Left cardiac atrium (tissue), 4 donors: ENCODE measurements at regions not wholly inside any gene's neighbourhood (a gene's known extent, or its start where the extent isn't known, plus 50 kb on each side); places are given as distances from the start of the nearest gene placed in this dataset.
"Not testable (repeated sequence)": the region's sequence is repeated elsewhere in the genome, so short reads cannot be mapped to it uniquely, and the experiment has no call there.

Experiments
- ATAC-seq, 2 donors: fragments of 200-7000 bp; cut with Tn5 transposase; one replicate each; pipeline ENCODE4 v1.9.1; 2020; ENCODE audit warnings: mild to moderate bottlenecking in 2 of 2, moderate library complexity in 2 of 2
- DNase-seq: peaks from one replicate; pipeline ENCODE4 v3.0.0-alpha.2; 2020
- intact Hi-C, 2 donors: fragments of 100-400 bp; cut with DNase I; formaldehyde crosslinking; loops; one replicate each; pipeline versions ENCODE4 v1.14.1 to v1.15.1; 2022 to 2023
- donor health status: DM: no; HTN: yes; CAD: no.
- donor health status: DM: no; HTN: yes; CAD: no; lungs with severe emphysema.
- donor health status: DM: yes; HTN: yes; CAD: no.
- donor health status: Dilated cardiomyopathy.

DNA sequence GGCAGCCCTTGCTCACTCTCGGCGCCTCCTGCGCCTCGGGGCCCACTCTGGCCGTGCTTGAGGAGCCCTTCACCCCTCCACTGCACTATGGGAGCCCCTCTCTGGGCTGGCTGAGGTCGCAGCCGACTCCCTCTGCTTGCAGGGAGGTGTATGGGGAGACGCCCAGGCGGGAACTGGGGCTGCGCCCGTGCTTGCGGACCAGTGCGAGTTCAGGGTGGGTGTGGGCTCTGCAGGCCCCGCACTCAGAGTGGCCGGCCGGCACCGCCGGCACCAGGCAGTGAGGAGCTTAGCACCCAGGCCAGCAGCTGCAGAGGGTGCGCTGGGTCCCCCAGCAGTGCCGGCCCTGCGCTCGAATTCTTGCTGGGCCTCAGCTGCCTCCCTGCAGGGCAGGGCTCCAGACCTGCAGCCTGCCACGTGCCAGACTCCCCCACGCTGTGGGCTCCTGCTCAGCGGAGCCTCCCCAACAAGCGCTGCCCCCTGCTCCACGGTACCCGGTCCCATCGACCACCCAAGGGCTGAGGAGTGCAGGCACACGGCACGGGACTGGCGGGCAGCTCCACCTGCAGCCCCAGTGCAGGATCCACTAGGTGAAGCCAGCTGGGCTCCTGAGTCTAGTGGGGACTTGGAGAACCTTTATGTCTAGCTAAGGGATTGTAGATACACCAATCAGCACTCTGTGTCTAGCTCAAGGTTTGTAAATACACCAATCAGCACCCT, 54.0 kb upstream of the WWC2 start:
- intact Hi-C loops, DNase-seq, ATAC-seq: not testable (repeated sequence)

DNA sequence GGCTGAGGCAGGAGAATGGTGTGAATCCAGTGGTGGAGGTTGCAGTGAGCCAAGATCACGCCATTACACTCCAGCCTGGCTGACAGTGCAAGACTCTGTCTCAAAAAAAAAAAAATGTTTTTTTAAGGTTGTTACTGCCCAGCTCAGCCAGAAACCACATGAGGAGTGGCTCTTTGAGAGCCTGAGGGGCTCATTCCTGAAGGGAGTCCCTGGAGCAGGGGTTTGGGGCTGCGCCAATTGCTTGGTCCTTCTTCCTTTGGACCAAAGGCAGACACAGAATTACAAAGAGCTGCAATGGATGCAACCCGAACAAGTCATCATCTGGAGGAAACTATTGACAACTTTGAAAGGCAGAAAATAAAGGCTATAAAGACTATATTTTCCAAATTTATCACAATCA, 60.6 kb upstream of the WWC2 start:
- intact Hi-C loops, result no loop called here
- ATAC-seq (no peak), DNase-seq (no peak)

DNA sequence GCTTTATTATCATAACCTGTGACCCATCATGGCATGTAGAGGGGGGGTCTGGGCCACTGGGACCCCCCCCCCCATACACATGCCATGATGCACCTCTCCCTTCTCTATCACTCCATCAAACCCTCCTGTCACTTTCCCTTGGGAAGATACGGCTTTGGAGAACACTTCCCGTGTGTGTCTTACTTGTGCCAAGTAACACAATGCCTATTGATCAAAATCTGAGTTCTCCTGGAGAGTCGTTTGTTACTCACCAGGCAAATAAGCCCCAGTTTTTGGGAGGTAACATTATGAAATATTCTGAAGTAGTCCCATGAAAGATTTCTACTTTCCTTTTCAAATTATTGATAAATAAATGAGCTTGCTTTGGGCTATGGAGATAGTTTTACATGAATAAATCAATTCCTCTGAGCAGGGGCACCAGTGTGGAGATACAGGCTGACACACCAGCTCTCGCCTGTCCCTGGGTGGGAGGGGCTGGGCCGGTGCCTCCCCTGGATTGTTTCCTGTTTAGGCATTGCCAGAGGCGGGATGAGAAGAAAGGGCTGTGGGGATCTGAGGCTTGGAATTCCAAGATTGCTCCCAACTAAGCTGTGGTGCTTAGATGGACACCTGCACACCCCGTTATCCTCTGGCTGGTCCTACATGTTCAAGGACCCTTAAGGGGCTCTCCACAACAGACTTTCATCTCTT, 63.2 kb upstream of the WWC2 start:
- intact Hi-C loops, result no loop called here
- ATAC-seq (no peak), DNase-seq (no peak)

DNA sequence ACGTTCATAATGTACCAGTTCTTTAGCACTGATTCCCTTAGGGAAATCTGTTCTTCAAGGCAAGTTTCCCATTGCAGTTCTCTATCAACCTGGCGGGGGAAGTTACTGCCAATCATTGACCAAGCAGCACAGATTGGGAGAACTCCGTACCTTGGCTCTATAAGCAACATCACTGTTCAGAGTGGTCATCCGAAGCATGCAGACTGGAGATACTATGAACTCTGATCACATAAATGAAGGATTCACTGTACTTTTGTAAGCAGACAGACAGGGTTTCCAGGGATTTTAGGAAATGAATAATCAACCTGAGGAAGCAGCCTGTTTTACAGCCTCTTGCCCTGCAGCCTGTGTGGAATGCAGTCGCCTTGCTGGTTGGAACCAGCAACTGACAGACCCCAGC, 63.8 kb upstream of the WWC2 start:
- DNase-seq, result no peak
- ATAC-seq, result no peak
- intact Hi-C loops, result no loop called here

DNA sequence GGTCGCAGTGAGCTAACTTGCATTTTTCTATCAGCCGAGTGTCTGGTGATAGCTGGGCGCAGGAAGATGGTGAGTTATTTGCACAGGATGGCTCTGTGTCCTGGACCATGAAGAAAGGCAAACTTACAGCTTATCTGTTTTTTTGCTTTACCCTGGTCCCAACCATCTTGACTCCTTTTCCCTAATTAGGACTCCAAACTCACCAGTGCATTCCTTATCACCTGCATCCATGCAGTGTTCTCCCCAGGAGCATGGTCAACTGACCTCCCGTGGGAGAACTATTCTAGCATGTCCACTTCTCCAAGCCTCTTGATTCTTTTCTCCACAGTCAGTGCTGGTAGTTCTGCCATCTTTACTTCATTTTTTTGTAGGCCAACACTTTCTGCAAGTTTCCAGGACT, 68.2 kb upstream of the WWC2 start:
- DNase-seq (no peak), ATAC-seq (no peak)
- intact Hi-C loops, result no loop called here

DNA sequence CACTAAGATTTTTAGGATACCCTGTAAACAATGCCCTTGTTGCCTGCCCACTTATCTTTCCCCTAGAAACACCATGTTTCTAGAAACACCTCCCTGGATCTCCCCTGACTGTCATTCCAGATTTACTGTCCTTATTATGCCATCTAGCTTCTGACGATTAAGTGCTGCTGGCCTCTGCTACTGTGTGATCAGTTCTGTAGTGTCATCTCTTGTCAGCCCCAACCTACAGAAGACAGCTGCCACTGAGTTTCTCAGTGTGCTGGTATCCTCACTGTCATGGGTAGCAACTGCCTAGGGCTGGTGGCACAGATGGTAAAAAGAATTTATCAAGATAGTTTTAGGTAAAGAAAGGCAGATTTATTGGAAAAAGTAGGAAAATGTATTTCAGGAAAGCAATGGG, 68.7 kb upstream of the WWC2 start:
- ATAC-seq, result no peak
- intact Hi-C loops, result no loop called here
- DNase-seq, result no peak

DNA sequence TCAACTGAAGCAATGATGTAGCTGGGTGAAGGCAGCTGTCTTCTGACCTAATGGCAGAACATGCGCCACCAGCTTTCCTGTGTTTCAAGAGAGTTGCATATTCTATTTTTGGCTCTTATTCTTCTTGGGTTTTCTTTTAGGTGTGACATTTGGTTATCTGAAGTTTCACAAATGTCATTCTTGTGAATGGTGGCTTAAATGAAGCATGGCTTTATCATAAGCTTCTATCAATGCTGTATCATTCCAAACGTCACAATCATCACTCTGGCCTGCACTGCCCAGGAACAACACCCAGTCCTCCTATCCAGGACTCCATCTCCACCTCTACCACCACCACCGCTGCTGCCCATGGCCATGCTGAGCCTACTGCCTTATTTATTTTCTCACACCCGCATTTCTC, 69.7 kb upstream of the WWC2 start:
- no peak for DNase-seq
- ATAC-seq, result no peak
- intact Hi-C loops, result no loop called here

DNA sequence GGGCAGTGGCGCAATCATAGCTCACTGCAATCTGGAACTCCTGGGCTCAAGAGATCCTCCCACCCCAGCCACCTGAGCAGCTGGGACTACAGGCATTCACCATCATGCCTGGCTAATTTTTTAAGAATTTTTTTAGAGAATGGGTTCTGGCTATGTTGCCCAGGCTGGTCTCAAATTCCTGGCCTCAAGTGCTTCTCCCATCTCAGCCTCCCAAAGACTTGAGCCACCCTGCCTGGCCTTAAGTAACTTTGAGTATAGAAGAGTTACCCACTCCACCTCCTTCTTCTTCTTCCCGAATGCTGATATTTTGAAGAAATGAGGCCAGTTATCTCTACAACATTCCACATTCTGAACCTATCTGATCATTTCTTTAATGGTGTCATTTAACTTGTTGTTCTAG, 72.4 kb upstream of the WWC2 start:
- DNase-seq, result no peak
- ATAC-seq, result no peak
- intact Hi-C loops, result no loop called here

DNA sequence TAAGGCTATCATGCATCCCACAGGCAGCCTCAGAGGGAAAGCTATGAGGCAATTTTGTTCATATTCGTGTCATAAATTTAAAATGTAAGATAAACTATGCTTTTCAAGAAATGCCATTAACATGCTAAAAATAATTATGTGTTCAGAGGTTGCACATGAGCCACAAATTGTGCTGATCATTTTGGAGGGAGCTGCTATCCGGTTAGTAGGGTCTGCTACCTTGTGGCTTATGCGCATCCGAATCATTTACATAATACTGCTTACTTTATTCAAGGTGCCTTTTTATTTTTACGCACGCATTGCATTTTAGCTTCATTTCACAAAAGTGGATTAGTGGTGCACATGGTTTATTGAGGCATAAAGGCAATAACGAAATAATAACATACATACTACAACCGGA, 76.4 kb upstream of the WWC2 start:
- intact Hi-C loops, result no loop called here
- ATAC-seq (no peak), DNase-seq (no peak)

DNA sequence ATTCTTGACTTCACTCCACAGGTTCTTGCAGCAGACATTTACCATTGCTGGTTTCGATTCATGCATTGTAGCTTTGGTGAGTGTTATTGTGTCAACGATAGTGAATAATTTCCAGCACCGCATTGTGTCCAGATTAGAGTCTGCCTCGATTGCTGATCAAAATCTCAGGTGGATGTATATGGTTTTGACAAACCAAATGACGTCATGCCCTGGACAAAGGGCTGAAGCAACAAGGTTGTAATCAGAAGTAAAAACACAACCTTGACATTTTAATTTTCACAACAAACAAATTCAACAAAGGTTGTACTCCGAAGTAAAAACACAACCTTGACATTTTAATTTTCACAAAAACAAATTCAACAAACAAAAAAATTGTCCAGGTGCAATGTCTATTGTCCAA, 81.1 kb upstream of the WWC2 start:
- ATAC-seq (no peak), DNase-seq (no peak)
- intact Hi-C loops, result no loop called here

DNA sequence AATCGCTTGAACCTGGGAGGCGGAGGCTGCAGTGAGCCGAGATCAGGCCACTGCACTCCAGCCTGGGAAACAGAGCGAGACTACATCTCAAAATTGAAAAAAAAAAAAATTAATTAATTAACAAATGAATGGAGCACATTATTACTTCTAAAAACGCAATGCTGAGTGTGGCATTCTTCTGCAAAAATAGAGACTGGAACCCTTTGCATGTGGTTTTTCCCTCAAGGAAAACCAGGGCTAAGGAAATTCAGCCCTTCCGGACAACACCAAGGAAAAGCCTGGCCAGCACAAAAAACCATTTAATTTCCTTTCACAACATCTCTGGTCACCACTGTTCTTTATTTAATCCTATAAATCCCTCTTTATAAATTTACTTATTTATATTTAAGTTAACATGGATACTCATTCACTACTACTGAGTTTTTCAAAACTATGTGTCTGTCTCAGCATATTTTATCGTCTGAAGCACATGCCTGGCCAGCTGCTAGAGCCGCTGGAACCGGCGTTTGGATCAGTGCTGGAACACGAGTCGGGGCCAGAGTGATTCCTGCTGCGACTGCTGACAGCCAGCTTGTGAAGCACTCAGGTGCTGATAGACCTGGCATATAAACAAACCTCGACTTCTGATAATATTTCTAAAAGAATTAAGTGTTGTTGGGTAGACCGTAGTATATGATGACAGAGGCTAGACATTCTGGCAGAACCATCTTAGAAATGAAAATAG, 84.5 kb upstream of the WWC2 start:
- ATAC-seq, result peak; percentile 55
- intact Hi-C loops, result no loop called here

DNA sequence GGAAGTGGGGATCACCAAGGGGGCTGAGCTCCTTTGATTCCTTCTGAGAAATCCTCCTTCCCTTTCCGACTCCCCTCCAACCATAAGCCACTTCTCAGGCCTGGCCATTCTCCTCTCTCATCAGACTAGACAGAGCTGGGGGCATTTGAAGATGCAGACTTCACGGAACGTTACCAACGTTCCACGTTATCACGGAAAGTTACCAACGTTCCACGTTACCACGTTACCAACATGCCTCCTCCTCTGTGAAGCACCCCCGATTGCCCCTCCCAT, 85.4 kb upstream of the WWC2 start:
- ATAC-seq (no peak), DNase-seq (no peak)
- intact Hi-C loops, result no loop called here

More for the DNA sequence above, 84.5 kb upstream of the WWC2 start:
- peak; percentile 24 for DNase-seq

DNA sequence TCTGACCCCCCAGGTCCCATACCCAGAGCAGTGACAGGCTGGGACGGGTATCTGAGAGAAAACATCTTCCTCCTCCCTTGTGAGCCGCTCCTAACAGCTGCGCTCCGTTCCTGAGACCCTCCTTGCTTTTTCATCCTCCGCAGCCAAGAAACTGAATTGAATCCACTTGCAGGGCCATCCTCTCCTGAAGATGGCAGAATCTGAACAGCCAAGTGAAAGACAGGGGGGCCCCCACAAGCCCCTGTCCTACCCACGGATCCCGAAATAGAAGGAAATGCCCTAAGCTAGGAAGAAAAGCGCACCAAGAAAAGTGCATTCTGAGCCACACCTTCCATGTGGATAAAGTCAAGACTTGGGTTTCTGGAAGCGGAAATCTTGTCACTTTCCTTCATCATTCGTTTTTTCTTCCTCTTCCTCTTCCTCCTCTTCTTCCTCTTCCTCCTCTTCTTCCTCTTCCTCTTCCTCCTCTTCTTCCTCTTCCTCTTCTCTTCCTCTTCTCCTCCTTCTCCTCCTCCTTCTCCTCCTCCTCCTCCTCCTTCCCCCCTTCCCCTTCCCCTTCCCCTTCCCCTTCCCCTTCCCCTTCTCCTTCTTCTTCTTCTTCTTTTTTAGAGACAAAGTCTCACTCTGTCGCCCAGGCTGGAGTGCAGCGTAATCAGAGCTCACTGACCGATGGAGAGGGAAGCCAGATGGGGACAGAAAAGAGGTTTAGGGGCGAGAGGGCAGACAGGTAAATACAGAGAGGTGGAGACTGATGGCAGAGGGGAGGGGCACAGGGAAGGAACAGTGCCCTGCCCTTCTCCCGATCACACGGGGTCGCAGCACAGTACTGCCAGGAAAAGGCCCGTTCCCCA, 86.0 kb upstream of the WWC2 start:
- intact Hi-C loops, result no loop called here
- ATAC-seq (no peak), DNase-seq (no peak)

DNA sequence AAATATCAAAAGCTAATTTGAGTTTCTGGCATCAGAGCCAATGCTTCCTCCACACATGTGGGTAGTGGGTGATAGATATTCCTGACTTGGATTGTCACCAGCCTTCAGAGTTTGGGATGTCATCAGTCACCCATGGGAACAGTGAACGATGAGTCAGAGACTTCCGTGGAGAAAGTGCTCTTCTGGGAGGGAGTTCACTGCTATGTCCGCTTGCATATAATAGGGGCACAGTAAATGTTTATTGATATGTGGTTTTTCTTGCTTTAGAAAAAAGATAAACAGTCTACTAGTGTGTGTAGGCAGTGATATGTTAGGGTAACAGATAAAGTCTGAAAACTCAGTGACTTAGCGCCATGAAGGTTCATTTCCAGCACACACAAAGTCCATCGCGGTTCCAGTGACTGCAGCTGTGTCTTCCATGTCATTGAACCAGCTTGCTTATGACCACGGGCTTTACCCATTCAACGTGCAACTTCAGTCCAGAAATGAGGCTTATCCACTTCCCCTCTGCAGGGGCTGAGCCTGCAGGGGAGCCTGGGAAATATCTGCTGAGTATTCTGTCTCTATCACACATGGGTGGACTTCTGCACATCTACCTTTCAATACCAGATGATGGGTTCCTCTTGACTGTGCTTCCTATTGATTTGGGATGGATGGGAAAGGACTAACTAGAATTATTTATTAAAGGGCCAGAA, 87.7 kb upstream of the WWC2 start:
- ATAC-seq (no peak), DNase-seq (no peak)
- intact Hi-C loops, result no loop called here

DNA sequence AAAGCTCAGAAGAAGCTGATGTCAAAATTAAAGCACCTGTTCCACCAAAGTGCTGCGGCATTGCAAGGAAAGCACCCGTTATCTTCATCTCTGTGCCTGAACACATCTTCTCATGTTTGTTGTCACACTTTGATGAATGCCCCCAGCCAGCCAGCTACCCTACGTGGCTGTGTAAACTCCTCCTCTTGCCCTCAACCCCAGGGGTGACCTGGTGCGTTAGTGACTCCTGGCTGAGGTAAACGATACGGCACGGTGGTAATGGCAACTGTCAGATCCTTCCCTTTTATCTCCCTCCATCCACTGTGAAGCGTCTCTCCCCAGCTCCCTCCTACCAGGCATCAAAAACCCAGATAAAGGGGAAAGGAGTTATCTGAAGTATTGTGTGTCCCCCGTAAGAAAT, 90.6 kb upstream of the WWC2 start:
- intact Hi-C loops, result no loop called here
- DNase-seq, result no peak
- ATAC-seq, result no peak

DNA sequence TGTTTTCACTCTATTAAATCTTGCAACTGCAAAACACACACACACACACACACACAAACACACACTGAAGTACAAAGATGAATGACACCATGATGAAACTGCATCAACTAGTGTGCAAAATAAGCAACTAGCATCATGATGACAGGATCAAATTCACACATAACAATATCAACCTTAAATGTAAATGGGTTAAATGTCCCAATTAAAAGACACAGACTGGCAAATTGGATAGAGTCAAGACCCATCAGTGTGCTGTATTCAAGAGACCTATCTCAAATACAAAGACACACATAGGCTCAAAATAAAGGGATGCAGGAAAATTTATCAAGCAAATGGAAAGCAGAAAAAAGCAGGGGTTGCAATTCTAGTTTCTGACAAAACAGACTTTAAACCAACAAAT, 87.2 kb upstream of the DCTD start:
- DNase-seq, ATAC-seq, intact Hi-C loops: not testable (repeated sequence)

DNA sequence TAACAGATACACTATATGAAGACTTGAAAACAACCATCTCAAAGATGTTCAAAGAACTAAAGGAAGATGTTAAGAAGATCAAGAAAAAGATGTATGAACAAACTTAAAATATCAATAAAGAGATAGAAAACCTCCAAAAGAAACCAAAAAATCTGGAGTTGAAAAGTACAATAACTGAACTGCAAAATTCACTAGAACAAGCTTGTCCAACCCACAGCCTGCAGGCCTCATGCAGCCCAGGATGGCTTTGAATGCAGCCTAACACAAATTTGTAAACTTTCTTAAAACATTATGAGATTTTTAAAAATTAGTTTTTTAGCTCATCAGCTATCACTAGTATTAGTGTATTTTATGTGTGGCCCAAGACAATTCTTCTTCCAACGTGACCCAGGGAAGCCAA, 77.0 kb upstream of the DCTD start:
- intact Hi-C loops, result no loop called here
- no peak for DNase-seq
- ATAC-seq, result no peak

DNA sequence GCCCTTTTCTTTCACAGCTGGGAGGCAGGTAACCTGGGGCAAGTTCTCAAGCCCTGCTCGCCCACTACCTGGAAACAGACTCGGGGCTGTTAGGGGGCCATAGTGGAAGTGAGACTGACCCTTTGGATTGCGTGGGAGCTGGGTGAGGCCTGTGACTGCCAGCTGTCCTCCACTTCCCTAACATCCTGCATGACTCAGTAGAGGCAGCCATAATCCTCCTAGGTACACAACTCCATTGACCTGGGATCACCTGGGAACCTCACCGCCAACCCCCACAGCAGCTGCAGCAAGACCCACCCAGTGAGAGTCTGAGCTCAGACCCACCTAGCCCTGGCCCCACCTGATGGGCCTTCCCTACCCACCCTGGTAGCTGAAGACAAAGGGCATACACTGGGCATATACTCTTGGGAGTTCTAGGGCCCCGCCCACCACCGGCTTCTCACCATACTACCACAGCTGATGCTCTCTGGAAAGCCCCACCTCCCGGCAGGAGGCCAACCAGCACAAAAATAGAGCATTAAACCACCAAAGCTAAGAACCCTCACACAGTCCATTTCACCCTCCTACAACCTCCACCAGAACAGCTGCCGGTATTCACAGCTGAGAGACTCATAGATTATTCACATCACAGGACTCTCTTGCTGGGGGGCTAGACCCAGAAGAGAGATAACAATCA, 61.1 kb upstream of the DCTD start:
- ATAC-seq (no peak), DNase-seq (no peak)
- intact Hi-C loops, result no loop called here

DNA sequence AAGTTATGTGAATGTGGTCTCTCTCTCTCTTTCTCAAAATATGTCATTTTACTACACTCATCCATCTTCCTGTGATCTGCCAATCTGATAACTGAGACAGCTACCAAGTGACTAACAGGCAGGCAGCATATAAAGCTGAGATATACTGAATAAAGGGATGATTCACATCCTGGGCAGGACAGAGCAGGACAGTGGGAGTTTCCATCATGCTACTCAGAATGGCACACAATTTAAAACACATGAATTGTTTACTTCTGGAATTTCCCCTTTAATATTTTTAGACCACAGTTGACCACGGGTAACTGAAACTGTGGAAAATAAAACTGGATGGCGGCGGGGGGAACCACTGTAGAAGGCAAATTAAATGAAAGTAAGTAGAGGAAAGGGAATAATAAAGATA, 58.6 kb upstream of the DCTD start:
- DNase-seq (no peak), ATAC-seq (peak in 1 of 2 donors; percentile 66)
- intact Hi-C loops, result no loop called here
